GM20000 (cell line): ENCODE measurements at regions not wholly inside any gene's neighbourhood (a gene's known extent, or its start where the extent isn't known, plus 50 kb on each side); places are given as distances from the start of the nearest gene placed in this dataset.
A peak's percentile ranks its signal among the peaks of the same experiment; 100 is the strongest.

Experiments used
- DNase-seq: peaks from one replicate; pipeline ENCODE4 v3.0.0; 2012; ENCODE audit warnings: low spot score
- CTCF ChIP-seq: IDR thresholded peaks from 2 replicates; pipeline ENCODE4 v1.5.1; 2012; ENCODE audit warnings: mild to moderate bottlenecking, control low read depth; ENCODE audit errors: extremely low read depth, missing control alignments

- no peak for TF ChIP-seq CTCF
- DNase-seq = no peak
Observed at GRCh38 chr14:45434221-45434620, 181.2 kb upstream of the MIS18BP1 start.

- peak; percentile 43 for DNase-seq
- TF ChIP-seq CTCF = peak; percentile 30
Observed at GRCh38 chr14:45426685-45427282, 173.8 kb upstream of the MIS18BP1 start.

- no peak for TF ChIP-seq CTCF
- DNase-seq = no peak
Observed at GRCh38 chr14:45406942-45407341, 153.9 kb upstream of the MIS18BP1 start.

- no peak for TF ChIP-seq CTCF
- no peak for DNase-seq
Observed at GRCh38 chr14:45400950-45401640, 148.1 kb upstream of the MIS18BP1 start.

DNA sequence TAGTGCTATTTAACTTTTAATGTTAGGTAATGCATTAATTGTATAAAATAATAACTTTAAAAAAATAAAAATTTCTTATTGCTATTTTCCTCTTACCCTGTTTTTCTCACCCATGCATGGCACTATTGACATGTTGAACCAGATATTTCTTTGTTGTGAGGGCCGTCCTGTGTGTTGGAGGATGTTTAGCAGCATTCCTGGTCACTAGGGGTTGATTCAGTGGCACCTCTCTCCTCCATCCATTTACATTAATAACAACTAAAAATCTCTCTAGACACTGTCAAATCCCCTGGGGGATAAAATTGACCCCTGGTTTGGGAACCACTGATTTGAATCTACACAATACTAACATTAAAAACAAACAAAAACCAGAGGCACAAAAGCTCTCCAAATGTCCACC is 147.5 kb upstream of the MIS18BP1 start:
- no peak for DNase-seq
- TF ChIP-seq CTCF = no peak

DNA sequence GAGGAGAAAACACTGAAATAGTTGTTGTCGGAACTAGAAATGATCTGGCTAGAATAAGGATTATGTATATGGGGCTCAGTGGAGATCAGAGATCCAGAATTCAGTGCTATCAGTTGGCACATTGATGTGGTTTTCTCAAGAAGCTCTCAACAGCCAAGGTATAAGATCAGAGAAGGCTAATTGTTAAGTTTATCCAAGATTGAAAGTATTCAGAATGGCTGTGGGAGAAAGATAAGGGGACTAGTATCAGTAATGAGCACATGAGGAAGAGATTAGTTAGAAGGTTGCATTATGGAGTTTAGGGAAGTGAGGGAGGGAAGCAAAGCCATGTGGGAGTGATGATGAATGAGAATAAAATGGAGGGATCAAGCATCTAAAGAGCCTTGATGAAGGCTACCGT is 128.1 kb upstream of the MIS18BP1 start:
- DNase-seq = no peak

GRCh38 chr14:45377166-45377565 is 124.2 kb upstream of the MIS18BP1 start:
- DNase-seq = no peak
- no peak for TF ChIP-seq CTCF

More for the DNA sequence above, 128.1 kb upstream of the MIS18BP1 start:
- TF ChIP-seq CTCF = no peak
